HCT116 (cell line): ENCODE measurements at regions not wholly inside any gene's neighbourhood (a gene's known extent, or its start where the extent isn't known, plus 50 kb on each side); places are given as distances from the start of the nearest gene placed in this dataset.

ENCODE experiments used
- ATAC-seq: fragments of 200-7000 bp; cut with Tn5 transposase; 2 replicates; pipeline ENCODE4 v1.9.1; 2020; ENCODE audit warnings: mild to moderate bottlenecking, moderate library complexity
- BruUV-seq: library from RNA; stranded (reverse); fragments of 400-500 nt; replicated peaks from 2 replicates; lab custom pipeline; 2021; lab: Mats Ljungman, UMichigan
- CTCF ChIA-PET: fragments of 300-600 bp; sonication (Branson Sonifier 250); formaldehyde crosslinking; loops from one replicate; lab custom pipeline; 2021; ENCODE audit warnings: antibody characterized with exemption; lab: Charles Lee
- POLR2A ChIA-PET: fragments of 300-600, 350-600 bp; sonication (Branson Sonifier 250); formaldehyde crosslinking; loops from one replicate; lab custom pipeline; 2021; ENCODE audit warnings: antibody characterized with exemption; lab: Charles Lee
- RAD21 ChIA-PET, 2 experiments: fragments of 300-600 bp; sonication (Branson Sonifier 250); formaldehyde crosslinking; loops; one replicate each; lab custom pipeline; 2023; ENCODE audit warnings: low total read pairs in 2 of 2; ENCODE audit not compliant: uncharacterized antibody in 2 of 2, unreplicated experiment in 2 of 2, low non-redundant PET in 1 of 2; lab: Charles Lee
- DNase-seq: peaks from one replicate; pipeline ENCODE4 v3.0.0-alpha.2; 2010; ENCODE audit warnings: low read depth, low spot score
- H2AFZ ChIP-seq: fragments of 200-600 bp; shearing (Covaris generic), sonication (generic); 2 replicates; pipeline ENCODE4 v1.6.1; 2017; ENCODE audit warnings: low read depth, mixed run types, mixed read lengths, antibody characterized with exemption, low read length; ENCODE audit not compliant: poor library complexity, severe bottlenecking
- H3K27ac ChIP-seq: 2 replicates; pipeline ENCODE4 v1.5.1; 2012; ENCODE audit warnings: low read depth, low read length
- H3K27me3 ChIP-seq: fragments of 200-600 bp; sonication (generic); 2 replicates; pipeline ENCODE4 v1.6.1; 2016; ENCODE audit warnings: mixed run types, low read length, mixed read lengths; ENCODE audit not compliant: insufficient read depth
- H3K36me3 ChIP-seq, 2 experiments: fragments of 200-500 bp in 1 of 2; fragments of 200-600 bp in 1 of 2; sonication (Bioruptor generic) in 1 of 2; sonication (generic) in 1 of 2; 2 replicates each; pipeline versions ENCODE4 v1.5.1 to v1.6.1; 2014 to 2016; ENCODE audit warnings: low read length in 2 of 2, inconsistent platforms in 1 of 2, mixed read lengths in 1 of 2, mixed run types in 1 of 2; ENCODE audit not compliant: insufficient read depth in 2 of 2, control insufficient read depth in 1 of 2
- H3K4me1 ChIP-seq, 2 experiments: fragments of 200-600 bp in 1 of 2; sonication (generic) in 1 of 2; 2 replicates each; pipeline versions ENCODE4 v1.5.1 to v1.6.1; 2012 to 2017; ENCODE audit warnings: low read length in 2 of 2, inconsistent platforms in 1 of 2, mild to moderate bottlenecking in 1 of 2, mixed read lengths in 1 of 2, mixed run types in 1 of 2, moderate library complexity in 1 of 2; ENCODE audit not compliant: insufficient read depth in 2 of 2, control insufficient read depth in 1 of 2
- H3K4me2 ChIP-seq: fragments of 200-600 bp; sonication (generic); 2 replicates; pipeline ENCODE4 v1.6.1; 2017; ENCODE audit warnings: mixed run types, low read length, mixed read lengths
- H3K4me3 ChIP-seq, 2 experiments: fragments of 200-600 bp in 1 of 2; sonication (generic) in 1 of 2; replicated peaks in 1 of 2; 2 replicates each; pipeline ENCODE4 v1.5.1; 2011 to 2016; ENCODE audit warnings: low read length in 2 of 2, control low read depth in 1 of 2, low read depth in 1 of 2, mild to moderate bottlenecking in 1 of 2, mixed read lengths in 1 of 2, mixed run types in 1 of 2
- H3K79me2 ChIP-seq: fragments of 200-600 bp; sonication (generic); 2 replicates; pipeline ENCODE4 v1.6.1; 2017; ENCODE audit warnings: mild to moderate bottlenecking, mixed run types, low read length, moderate library complexity, mixed read lengths; ENCODE audit not compliant: insufficient read depth
- H3K9ac ChIP-seq: fragments of 200-600 bp; sonication (generic); 2 replicates; pipeline ENCODE4 v1.6.1; 2016; ENCODE audit warnings: low read length, mixed read lengths
- H3K9me2 ChIP-seq: fragments of 200-600 bp; sonication (generic), shearing (Covaris generic); 2 replicates; pipeline ENCODE4 v1.6.1; 2017; ENCODE audit warnings: mixed run types, mild to moderate bottlenecking, moderate library complexity; ENCODE audit not compliant: insufficient read depth
- H3K9me3 ChIP-seq, 2 experiments: fragments of 200-500 bp in 1 of 2; fragments of 200-600 bp in 1 of 2; sonication (Bioruptor generic) in 1 of 2; sonication (generic) in 1 of 2; 2 replicates each; pipeline ENCODE4 v1.6.1; 2014 to 2017; ENCODE audit warnings: low read length in 2 of 2, mixed read lengths in 2 of 2, inconsistent platforms in 1 of 2, low read depth in 1 of 2, mild to moderate bottlenecking in 1 of 2, mixed run types in 1 of 2, moderate library complexity in 1 of 2; ENCODE audit not compliant: control insufficient read depth in 1 of 2, insufficient read depth in 1 of 2
- H4K20me1 ChIP-seq: fragments of 200-600 bp; sonication (generic), shearing (Covaris generic); 2 replicates; pipeline ENCODE4 v1.6.1; 2017; ENCODE audit warnings: mixed run types, mild to moderate bottlenecking, moderate library complexity; ENCODE audit not compliant: insufficient read depth
- ATF3 ChIP-seq: IDR thresholded peaks from 2 replicates; pipeline ENCODE4 v1.6.1; 2012
- CBX3 ChIP-seq: IDR thresholded peaks from 2 replicates; pipeline ENCODE4 v1.6.1; 2012; ENCODE audit warnings: low read depth
- CTCF ChIP-seq, 3 experiments: fragments of 200-600 bp in 1 of 3; sonication (generic) in 1 of 3; IDR thresholded peaks in 2 of 3; conservative IDR thresholded peaks in 1 of 3; 2 replicates each; pipeline ENCODE4 v1.5.1; 2012 to 2017; ENCODE audit warnings: low read depth in 2 of 3, low read length in 2 of 3, antibody characterized with exemption in 1 of 3, borderline replicate concordance in 1 of 3, control low read depth in 1 of 3, mild to moderate bottlenecking in 1 of 3, mixed read lengths in 1 of 3, mixed run types in 1 of 3, moderate library complexity in 1 of 3; ENCODE audit not compliant: insufficient read depth in 1 of 3
- EZH2phosphoT487 ChIP-seq: fragments of 200-600 bp; IDR thresholded peaks from 2 replicates; pipeline ENCODE4 v1.6.1; 2018; ENCODE audit warnings: antibody characterized with exemption, borderline replicate concordance
- FOSL1 ChIP-seq: IDR thresholded peaks from 2 replicates; pipeline ENCODE4 v1.6.1; 2012; ENCODE audit warnings: low read depth
- JUND ChIP-seq: IDR thresholded peaks from 2 replicates; pipeline ENCODE4 v1.6.1; 2012
- MAX ChIP-seq: IDR thresholded peaks from 2 replicates; pipeline ENCODE4 v1.6.1; 2012
- POLR2A ChIP-seq: IDR thresholded peaks from 2 replicates; pipeline ENCODE4 v1.7.0; 2011; ENCODE audit warnings: borderline replicate concordance; ENCODE audit not compliant: insufficient read depth, insufficient read length; ENCODE audit errors: extremely low read depth
- POLR2AphosphoS5 ChIP-seq: IDR thresholded peaks from 2 replicates; pipeline ENCODE4 v1.6.1; 2011; ENCODE audit warnings: mild to moderate bottlenecking, low read depth, low read length, moderate library complexity
- RAD21 ChIP-seq: IDR thresholded peaks from 2 replicates; pipeline ENCODE4 v1.6.1; 2012; ENCODE audit warnings: low read depth, mild to moderate bottlenecking
- REST ChIP-seq: IDR thresholded peaks from 2 replicates; pipeline ENCODE4 v1.6.1; 2012; ENCODE audit warnings: low read depth
- SIN3A ChIP-seq: IDR thresholded peaks from 2 replicates; pipeline ENCODE4 v1.6.1; 2012; ENCODE audit warnings: low read depth
- SP1 ChIP-seq: IDR thresholded peaks from 2 replicates; pipeline ENCODE4 v1.6.1; 2012; ENCODE audit warnings: low read depth
- TCF7L2 ChIP-seq: IDR thresholded peaks from 2 replicates; pipeline ENCODE4 v1.7.0; 2011; ENCODE audit warnings: borderline replicate concordance, inconsistent platforms; ENCODE audit not compliant: insufficient read depth, insufficient read length; ENCODE audit errors: extremely low read depth
- YY1 ChIP-seq: IDR thresholded peaks from 2 replicates; pipeline ENCODE4 v1.6.1; 2011; ENCODE audit warnings: low read length, low read depth, moderate library complexity, mild to moderate bottlenecking; ENCODE audit not compliant: insufficient replicate concordance; ENCODE audit errors: extremely low read depth
- ZFX ChIP-seq: fragments of 450-650 bp; IDR thresholded peaks from 2 replicates; pipeline ENCODE4 v1.6.1; 2017
- ZNF274 ChIP-seq: fragments of 200-500 bp; sonication (Bioruptor generic); IDR thresholded peaks from 2 replicates; pipeline ENCODE4 v1.6.1; 2014; ENCODE audit warnings: mild to moderate bottlenecking, low read depth, low read length, inconsistent platforms
- intact Hi-C: fragments of 100-400 bp; cut with micrococcal nuclease; formaldehyde crosslinking; loops from 2 replicates; pipeline ENCODE4 v1.10.0; 2022

- TF ChIP-seq REST (no peak), JUND (no peak), SIN3A (no peak), POLR2AphosphoS5 (no peak)
- TF ChIP-seq, all 23 proteins: peak for 0
These were observed 262.4 kb upstream of the SALL3 start (continued) for GRCh38 chr18:78717051-78717765.

DNA sequence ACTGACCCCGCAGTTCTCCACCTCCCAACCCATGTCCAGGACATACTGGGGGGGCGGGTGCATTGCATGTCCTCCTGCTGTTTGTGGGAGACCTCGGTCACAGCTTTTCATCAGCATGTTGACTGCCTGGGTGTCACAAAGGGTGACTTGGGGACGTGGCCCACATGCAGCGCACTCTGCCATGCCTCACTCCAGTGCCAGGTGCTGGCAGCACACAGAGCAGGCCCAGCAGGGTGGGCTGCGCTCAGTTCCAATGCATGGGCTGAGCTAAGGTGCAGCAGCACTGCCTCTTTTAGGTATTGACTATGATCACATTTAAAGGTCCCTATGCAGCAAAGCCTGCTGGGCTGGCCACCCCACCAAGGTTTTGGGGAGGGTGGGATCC, 261.9 kb upstream of the SALL3 start:
- Histone ChIP-seq H3K27ac (no peak overlapping the region), H3K4me3 (no peak overlapping the region), H2AFZ (no peak overlapping the region), H3K4me2 (no peak overlapping the region), H3K9ac (no peak overlapping the region), H3K9me3 (no peaks in the 10 kb centered on the region), H3K9me2 (no peaks in the 10 kb centered on the region), H4K20me1 (no peaks in the 10 kb centered on the region), H3K36me3 (no peaks in the 10 kb centered on the region), H3K79me2 (no peaks in the 10 kb centered on the region), H3K4me1 (no peaks in the 10 kb centered on the region), H3K27me3 (peaks cover 13% of the 10 kb centered on the region)
- RAD21 ChIA-PET = no interaction called here
- CTCF ChIA-PET = no interaction called here
- no TSS peak for BruUV-seq
- ATAC-seq (no peak), DNase-seq (no peak)
- POLR2A ChIA-PET = no interaction called here
- intact Hi-C loops = no loop called here
- TF ChIP-seq SP1 = no peak
- TF ChIP-seq ATF3 = no peak
- TF ChIP-seq YY1 = no peak
- TF ChIP-seq CTCF (IDR thresholded peaks at IDR 0.05 in 2 of 3, conservative IDR thresholded peaks at IDR 0.05 in 1 of 3; ENCODE audit: borderline replicate concordance in 1 of 3, insufficient read depth in 1 of 3, low read depth in 2 of 3, low read length in 2 of 3) = no peak
- no peak for TF ChIP-seq ZNF274
- no peak for TF ChIP-seq POLR2A
- TF ChIP-seq EZH2phosphoT487 = no peak
- TF ChIP-seq CBX3 = no peak
- no peak for TF ChIP-seq SIN3A
- TF ChIP-seq RAD21 = no peak
- TF ChIP-seq TCF7L2 = no peak
- TF ChIP-seq MAX = no peak
- no peak for TF ChIP-seq FOSL1
- TF ChIP-seq ZFX = no peak
- TF ChIP-seq POLR2AphosphoS5 = no peak
